MCF 10A (cell line): ENCODE measurements at regions not wholly inside any gene's neighbourhood (a gene's known extent, or its start where the extent isn't known, plus 50 kb on each side); places are given as distances from the start of the nearest gene placed in this dataset.

Source experiments
- BruUV-seq: library from RNA; stranded (reverse); fragments of 400-500 nt; replicated peaks from 2 replicates; lab custom pipeline; 2021; lab: Mats Ljungman, UMichigan
- CTCF ChIA-PET: fragments of 300-600 bp; sonication (Branson Sonifier 250); formaldehyde crosslinking; extraction: SDS; loops from one replicate; lab custom pipeline; 2021; ENCODE audit warnings: antibody characterized with exemption, inconsistent platforms; lab: Yijun Ruan, JAX
- POLR2A ChIA-PET: fragments of 300-600, 350-650 bp; sonication (Branson Sonifier 250); formaldehyde crosslinking; extraction: SDS; loops from one replicate; lab custom pipeline; 2020; ENCODE audit warnings: antibody characterized with exemption, inconsistent platforms; lab: Yijun Ruan, JAX
- DNase-seq: peaks from one replicate; pipeline ENCODE4 v3.0.0-alpha.2; 2018; ENCODE audit not compliant: unreplicated experiment
- H3K27ac Mint-ChIP-seq: one replicate; pipeline ENCODE4 v1.8.0; 2022; ENCODE audit warnings: mild to moderate bottlenecking, low read depth, mixed read lengths; ENCODE audit not compliant: unreplicated experiment
- H3K27me3 Mint-ChIP-seq: one replicate; pipeline ENCODE4 v1.8.0; 2022; ENCODE audit warnings: mixed read lengths; ENCODE audit not compliant: insufficient read depth, unreplicated experiment
- H3K36me3 Mint-ChIP-seq: one replicate; pipeline ENCODE4 v1.8.0; 2022; ENCODE audit warnings: mild to moderate bottlenecking, moderate library complexity, mixed read lengths; ENCODE audit not compliant: insufficient read depth, unreplicated experiment
- H3K4me1 Mint-ChIP-seq: one replicate; pipeline ENCODE4 v1.8.0; 2022; ENCODE audit warnings: mixed read lengths; ENCODE audit not compliant: insufficient read depth, unreplicated experiment
- H3K4me3 Mint-ChIP-seq: one replicate; pipeline ENCODE4 v1.8.0; 2022; ENCODE audit warnings: mild to moderate bottlenecking, moderate library complexity, mixed read lengths; ENCODE audit not compliant: unreplicated experiment
- H3K9me3 Mint-ChIP-seq: one replicate; pipeline ENCODE4 v1.8.0; 2022; ENCODE audit warnings: mixed read lengths; ENCODE audit not compliant: unreplicated experiment
- CTCF ChIP-seq: fragments of 200-600 bp; IDR thresholded peaks from one replicate; pipeline ENCODE4 v1.8.0; 2022; ENCODE audit warnings: antibody characterized with exemption, mild to moderate bottlenecking; ENCODE audit not compliant: unreplicated experiment
- intact Hi-C: fragments of 100-400 bp; cut with micrococcal nuclease; formaldehyde crosslinking; loops from 2 replicates; pipeline ENCODE4 v1.14.1; 2022

- intact Hi-C loops: no loop called here
- DNase-seq: no peak
- Mint-ChIP-seq H3K27me3 (no peaks in the 10 kb centered on the region), H3K4me3 (no peak overlapping the region), H3K36me3 (no peaks in the 10 kb centered on the region), H3K4me1 (peaks cover 5% of the 10 kb centered on the region), H3K27ac (no peak overlapping the region), H3K9me3 (no peaks in the 10 kb centered on the region)
- BruUV-seq: no TSS peak
- no peak for TF ChIP-seq CTCF
- POLR2A ChIA-PET: no interaction called here
- CTCF ChIA-PET: no interaction called here
Measured at GRCh38 chr21:16821588-16821987, 691.3 kb upstream of the CXADR start.

- H3K27me3 Mint-ChIP-seq: no peaks in the 10 kb centered on the region
- DNase-seq: no peak
- intact Hi-C loops: no loop called here
- no peaks in the 10 kb centered on the region for H3K9me3 Mint-ChIP-seq
- BruUV-seq: no TSS peak
- ChIA-PET POLR2A (no interaction called here), CTCF (no interaction called here)
- TF ChIP-seq CTCF: no peak
- H3K4me3 Mint-ChIP-seq: no peak overlapping the region
- no peaks in the 10 kb centered on the region for H3K36me3 Mint-ChIP-seq
- H3K4me1 Mint-ChIP-seq: no peaks in the 10 kb centered on the region
- no peak overlapping the region for H3K27ac Mint-ChIP-seq
Measured at GRCh38 chr21:16829532-16829931, 683.3 kb upstream of the CXADR start.

GRCh38 chr21:16832791-16833190 lies 680.1 kb upstream of the CXADR start:
- POLR2A ChIA-PET: no interaction called here
- Mint-ChIP-seq H3K27me3 (no peaks in the 10 kb centered on the region), H3K27ac (no peak overlapping the region), H3K4me1 (peaks cover 6% of the 10 kb centered on the region), H3K36me3 (no peaks in the 10 kb centered on the region), H3K9me3 (no peaks in the 10 kb centered on the region), H3K4me3 (no peak overlapping the region)
- BruUV-seq: no TSS peak
- no peak for TF ChIP-seq CTCF
- no peak for DNase-seq
- CTCF ChIA-PET: no interaction called here
- intact Hi-C loops: no loop called here

GRCh38 chr21:16834791-16835190 lies 678.1 kb upstream of the CXADR start:
- intact Hi-C loops: no loop called here
- Mint-ChIP-seq H3K27ac (no peak overlapping the region), H3K4me3 (no peak overlapping the region), H3K4me1 (peaks cover 6% of the 10 kb centered on the region), H3K36me3 (no peaks in the 10 kb centered on the region), H3K9me3 (no peaks in the 10 kb centered on the region), H3K27me3 (no peaks in the 10 kb centered on the region)
- no peak for TF ChIP-seq CTCF
- CTCF ChIA-PET: no interaction called here
- DNase-seq: no peak
- BruUV-seq: no TSS peak
- POLR2A ChIA-PET: no interaction called here
